ENCODE measurements at regions not wholly inside any gene's neighbourhood (a gene's known extent, or its start where the extent isn't known, plus 50 kb on each side); places are given as distances from the start of the nearest gene placed in this dataset.

DNA sequence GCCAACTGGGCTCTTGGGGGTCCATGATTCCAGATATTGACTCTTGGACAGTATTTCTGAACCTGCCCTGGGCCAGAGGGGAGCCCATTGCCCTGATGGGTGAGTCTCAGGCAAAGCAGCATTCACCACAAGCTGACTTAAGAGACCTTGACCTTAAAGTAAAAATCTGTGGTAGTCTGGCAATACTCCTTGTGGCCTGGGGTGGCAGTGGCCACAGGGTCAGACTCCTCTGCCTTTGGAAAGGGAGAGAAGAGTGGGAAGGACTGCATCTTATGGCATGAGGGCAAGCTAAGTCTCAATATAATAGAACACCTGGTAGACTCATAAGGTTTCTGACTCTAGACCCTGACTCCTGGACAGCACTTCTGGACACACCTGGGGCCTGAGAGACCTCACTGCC, 340.3 kb upstream of the MAD2L1 start:
- TF ChIP-seq CTCF (optimal IDR thresholded peaks at IDR 0.05 in 1 of 3, IDR thresholded peaks at IDR 0.05 in 1 of 3, conservative IDR thresholded peaks at IDR 0.05 in 1 of 3; ENCODE audit: extremely low read depth in 1 of 3, insufficient read depth in 2 of 3, low read length in 3 of 3) (no peak), EZH2 (IDR thresholded peaks at IDR 0.05; ENCODE audit: low read length) (no peak)
